ENCODE measurements at regions not wholly inside any gene's neighbourhood (a gene's known extent, or its start where the extent isn't known, plus 50 kb on each side); places are given as distances from the start of the nearest gene placed in this dataset.

DNA sequence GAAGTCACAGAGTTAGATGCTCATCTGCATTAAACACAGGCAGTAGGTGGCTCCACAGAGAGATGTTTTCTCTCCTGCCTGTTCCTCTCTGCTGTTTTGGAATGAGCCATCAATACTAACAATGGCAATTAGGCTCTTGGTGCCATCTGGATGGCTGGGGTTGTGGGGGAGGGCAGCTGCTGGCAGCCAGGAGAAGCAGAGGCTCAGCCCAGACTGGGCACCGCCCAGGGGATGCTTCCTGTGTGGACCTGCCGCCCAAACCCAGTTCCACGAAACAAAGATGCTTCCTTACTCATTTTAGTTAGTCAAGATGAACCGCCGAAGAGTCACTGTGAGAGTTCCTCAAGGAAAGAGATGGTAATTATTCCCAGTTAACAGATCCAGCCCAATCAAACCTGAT is 50.8 kb upstream of the PCDH8 start:
- no peak overlapping the region for H2AFZ ChIP-seq (ENCODE audit: low read length)
- H3K27ac Mint-ChIP-seq = no peak overlapping the region
- H3K27ac ChIP-seq (ENCODE audit: insufficient read length, low read depth, low read length) = no peak overlapping the region
- no peak overlapping the region for H2AK5ac ChIP-seq (ENCODE audit: insufficient read length, low read length)
- H2BK15ac ChIP-seq (ENCODE audit: low read depth, low read length) = no peak overlapping the region
- H2BK20ac ChIP-seq (ENCODE audit: low read depth, low read length, poor library complexity, severe bottlenecking) = no peak overlapping the region
- H3K56ac ChIP-seq (ENCODE audit: insufficient read length, low read depth, low read length) = no peak overlapping the region
- H3K4me1 ChIP-seq (ENCODE audit: insufficient read depth, low read length) = peaks cover 7% of the 10 kb centered on the region; the same call in 1 of the 2 replicates
- no peak overlapping the region for H3K4ac ChIP-seq (ENCODE audit: low read depth, low read length)
- H3K23me2 ChIP-seq (ENCODE audit: insufficient read length, low read depth, low read length, poor library complexity, severe bottlenecking) = no peaks in the 10 kb centered on the region
- no peak overlapping the region for H2BK12ac ChIP-seq (ENCODE audit: insufficient read length, low read depth, low read length)
- no peak overlapping the region for H3K4me2 ChIP-seq (ENCODE audit: insufficient read depth, insufficient read length, low read length)
- peaks cover 13% of the 10 kb centered on the region for H3K27me3 Mint-ChIP-seq (ENCODE audit: low read depth)
- no peak overlapping the region for H4K91ac ChIP-seq (ENCODE audit: insufficient read length, low read depth, low read length)
- no peak overlapping the region for H2BK5ac ChIP-seq (ENCODE audit: insufficient read length, low read length)
- WGBS (ENCODE audit: extremely low coverage, insufficient read length, low lambda C conversion rate) = no CpG with 5 or more reads among the region's 5 CpGs
- H3K18ac ChIP-seq (ENCODE audit: insufficient read length, low read depth, low read length) = no peak overlapping the region
- no peaks in the 10 kb centered on the region for H3K27me3 ChIP-seq (ENCODE audit: insufficient read depth, low read length)
- TF ChIP-seq, protein P1, sequence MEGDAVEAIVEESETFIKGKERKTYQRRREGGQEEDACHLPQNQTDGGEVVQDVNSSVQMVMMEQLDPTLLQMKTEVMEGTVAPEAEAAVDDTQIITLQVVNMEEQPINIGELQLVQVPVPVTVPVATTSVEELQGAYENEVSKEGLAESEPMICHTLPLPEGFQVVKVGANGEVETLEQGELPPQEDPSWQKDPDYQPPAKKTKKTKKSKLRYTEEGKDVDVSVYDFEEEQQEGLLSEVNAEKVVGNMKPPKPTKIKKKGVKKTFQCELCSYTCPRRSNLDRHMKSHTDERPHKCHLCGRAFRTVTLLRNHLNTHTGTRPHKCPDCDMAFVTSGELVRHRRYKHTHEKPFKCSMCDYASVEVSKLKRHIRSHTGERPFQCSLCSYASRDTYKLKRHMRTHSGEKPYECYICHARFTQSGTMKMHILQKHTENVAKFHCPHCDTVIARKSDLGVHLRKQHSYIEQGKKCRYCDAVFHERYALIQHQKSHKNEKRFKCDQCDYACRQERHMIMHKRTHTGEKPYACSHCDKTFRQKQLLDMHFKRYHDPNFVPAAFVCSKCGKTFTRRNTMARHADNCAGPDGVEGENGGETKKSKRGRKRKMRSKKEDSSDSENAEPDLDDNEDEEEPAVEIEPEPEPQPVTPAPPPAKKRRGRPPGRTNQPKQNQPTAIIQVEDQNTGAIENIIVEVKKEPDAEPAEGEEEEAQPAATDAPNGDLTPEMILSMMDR (conservative IDR thresholded peaks at IDR 0.05) = peak; percentile 31; the same call in 2 of the 3 replicates
- no peak overlapping the region for H4K5ac ChIP-seq (ENCODE audit: insufficient read length, low read depth, low read length)
- no peak overlapping the region; a peak in 1 of 5 replicates for H3K4me3 Mint-ChIP-seq
- no peak for DNase-seq
- no peak overlapping the region for H3K9ac ChIP-seq (ENCODE audit: extremely low read depth, insufficient read length, low read length)
- no peak overlapping the region for H3T11ph ChIP-seq (ENCODE audit: low read length)
- no peaks in the 10 kb centered on the region for H4K20me1 ChIP-seq (ENCODE audit: control insufficient read depth, insufficient read depth, insufficient read length)
- peaks cover 57 to 74% of the 10 kb centered on the region in 2 experiments for H3K4me1 Mint-ChIP-seq
- H3K9me3 Mint-ChIP-seq = no peaks in the 10 kb centered on the region
- H3K23ac ChIP-seq (ENCODE audit: insufficient read length, low read depth, low read length) = no peak overlapping the region
- H3K14ac ChIP-seq (ENCODE audit: insufficient read depth, low read length) = no peak overlapping the region
- no peaks in the 10 kb centered on the region for H3K9me3 ChIP-seq (ENCODE audit: control insufficient read depth, low read depth, low read length)
- no peaks in the 10 kb centered on the region for H3K79me1 ChIP-seq (ENCODE audit: insufficient read depth, low read depth, low read length, poor library complexity, severe bottlenecking)
- H2BK120ac ChIP-seq (ENCODE audit: low read depth, low read length, poor library complexity, severe bottlenecking) = no peak overlapping the region
- no peaks in the 10 kb centered on the region; a peak in 1 of 7 replicates for H3K36me3 Mint-ChIP-seq (ENCODE audit: insufficient read depth in 1 of 3, low read depth in 3 of 3)
- H3K79me2 ChIP-seq (ENCODE audit: insufficient read depth, low read length) = no peaks in the 10 kb centered on the region
- H4K8ac ChIP-seq (replicated peaks; ENCODE audit: insufficient read length, low read depth, low read length) = no peak overlapping the region
